ENCODE measurements at regions not wholly inside any gene's neighbourhood (a gene's known extent, or its start where the extent isn't known, plus 50 kb on each side); places are given as distances from the start of the nearest gene placed in this dataset.

- no peak for DNase-seq (ENCODE audit: low read depth, low spot score)
These were observed 139.5 kb upstream of the SOX5 start for GRCh38 chr12:24088751-24089509.

- no peak for DNase-seq (ENCODE audit: low read depth, low spot score)
These were observed 137.8 kb upstream of the SOX5 start for GRCh38 chr12:24087294-24087693.

- no peak for DNase-seq (ENCODE audit: low read depth, low spot score)
These were observed 135.3 kb upstream of the SOX5 start for GRCh38 chr12:24084800-24085199.

- no peak for DNase-seq (ENCODE audit: low read depth, low spot score)
These were observed 134.4 kb upstream of the SOX5 start for GRCh38 chr12:24083838-24084237.

- peak; percentile 9 for DNase-seq (ENCODE audit: low read depth, low spot score)
These were observed 132.1 kb upstream of the SOX5 start for GRCh38 chr12:24081606-24082005.

GRCh38 chr12:24081092-24081529, 131.6 kb upstream of the SOX5 start:
- DNase-seq (ENCODE audit: low read depth, low spot score): peak; percentile 10

GRCh38 chr12:24080465-24080864, 131.0 kb upstream of the SOX5 start:
- no peak for DNase-seq (ENCODE audit: low read depth, low spot score)

GRCh38 chr12:24079083-24079482, 129.6 kb upstream of the SOX5 start:
- no peak for DNase-seq (ENCODE audit: low read depth, low spot score)

- DNase-seq (ENCODE audit: low read depth, low spot score): no peak
These were observed 128.9 kb upstream of the SOX5 start for GRCh38 chr12:24078318-24078765.

GRCh38 chr12:24077161-24077560, 127.7 kb upstream of the SOX5 start:
- no peak for DNase-seq (ENCODE audit: low read depth, low spot score)

GRCh38 chr12:24075650-24076049, 126.2 kb upstream of the SOX5 start:
- peak; percentile 26 for DNase-seq (ENCODE audit: low read depth, low spot score)

GRCh38 chr12:24073170-24073810, 123.8 kb upstream of the SOX5 start:
- DNase-seq (ENCODE audit: low read depth, low spot score): no peak

- no peak for DNase-seq (ENCODE audit: low read depth, low spot score)
These were observed 122.8 kb upstream of the SOX5 start for GRCh38 chr12:24072302-24072701.

GRCh38 chr12:24071842-24072241, 122.4 kb upstream of the SOX5 start:
- no peak for DNase-seq (ENCODE audit: low read depth, low spot score)

- DNase-seq (ENCODE audit: low read depth, low spot score): peak; percentile 16
These were observed 120.3 kb upstream of the SOX5 start for GRCh38 chr12:24069532-24070395.

GRCh38 chr12:24066865-24067264, 117.4 kb upstream of the SOX5 start:
- peak; percentile 94 for DNase-seq (ENCODE audit: low read depth, low spot score)

GRCh38 chr12:24066097-24066496, 116.6 kb upstream of the SOX5 start:
- DNase-seq (ENCODE audit: low read depth, low spot score): no peak

- peak; percentile 11 for DNase-seq (ENCODE audit: low read depth, low spot score)
These were observed 113.3 kb upstream of the SOX5 start for GRCh38 chr12:24062642-24063245.

GRCh38 chr12:24060089-24060488, 110.6 kb upstream of the SOX5 start:
- no peak for DNase-seq (ENCODE audit: low read depth, low spot score)

- DNase-seq (ENCODE audit: low read depth, low spot score): no peak
These were observed 108.5 kb upstream of the SOX5 start for GRCh38 chr12:24057920-24058476.

- DNase-seq (ENCODE audit: low read depth, low spot score): no peak
These were observed 106.3 kb upstream of the SOX5 start for GRCh38 chr12:24055747-24056146.
